Peyer's patch (tissue), 4 donors: ENCODE measurements at regions not wholly inside any gene's neighbourhood (a gene's known extent, or its start where the extent isn't known, plus 50 kb on each side); places are given as distances from the start of the nearest gene placed in this dataset.
"Not testable (repeated sequence)": the region's sequence is repeated elsewhere in the genome, so short reads cannot be mapped to it uniquely, and the experiment has no call there.

ENCODE experiments used
- DNase-seq, 3 donors: peaks; one replicate each; pipeline ENCODE4 v3.0.0-alpha.2; 2017 to 2019
- H3K27ac ChIP-seq, 4 donors: fragments of 200-600 bp; sonication (generic); one replicate each; pipeline ENCODE4 v1.5.1; 2016 to 2019
- H3K27me3 ChIP-seq, 2 donors: fragments of 200-600 bp; sonication (generic); one replicate each; pipeline ENCODE4 v1.5.1; 2019
- H3K36me3 ChIP-seq, 3 donors: fragments of 200-600 bp; sonication (generic); one replicate each; pipeline ENCODE4 v1.5.1; 2016 to 2019
- H3K4me1 ChIP-seq, 4 donors: fragments of 200-600 bp; sonication (generic); one replicate each; pipeline ENCODE4 v1.5.1; 2016 to 2019
- H3K4me3 ChIP-seq, 4 donors: fragments of 200-600 bp; sonication (generic); 1 replicate in 3 of 4; 2 replicates in 1 of 4; pipeline ENCODE4 v1.5.1; 2016 to 2019; ENCODE audit warnings: mild to moderate bottlenecking in 1 of 4
- H3K9me3 ChIP-seq, 4 donors: fragments of 200-600 bp; sonication (generic); one replicate each; pipeline ENCODE4 v1.5.1; 2016 to 2019; ENCODE audit warnings: mild to moderate bottlenecking in 1 of 4
- CTCF ChIP-seq, 6 experiments: fragments of 450-650 bp in 4 of 6; fragments of 200-600 bp in 2 of 6; sonication (generic) in 1 of 6; IDR thresholded peaks; one replicate each; pipeline ENCODE4 v1.5.1; 2017 to 2019; ENCODE audit warnings: antibody characterized with exemption in 6 of 6, mild to moderate bottlenecking in 3 of 6, moderate library complexity in 1 of 6
- POLR2A ChIP-seq, 2 donors: fragments of 450-650 bp; IDR thresholded peaks; one replicate each; pipeline ENCODE4 v1.5.1; 2017; ENCODE audit warnings: antibody characterized with exemption in 2 of 2, mild to moderate bottlenecking in 2 of 2, moderate library complexity in 2 of 2

GRCh38 chr4:18435781-18436180 is 414.2 kb upstream of the LCORL start:
- Histone ChIP-seq H3K36me3 (no peaks in the 10 kb centered on the region), H3K27me3 (no peaks in the 10 kb centered on the region), H3K4me1 (no peaks in the 10 kb centered on the region), H3K9me3 (no peaks in the 10 kb centered on the region), H3K4me3 (no peak overlapping the region), H3K27ac (no peak overlapping the region)
- DNase-seq, result no peak
- TF ChIP-seq POLR2A (IDR thresholded peaks at IDR 0.05) (no peak), CTCF (IDR thresholded peaks at IDR 0.05) (no peak)

- Histone ChIP-seq H3K27ac (no peak overlapping the region), H3K27me3 (no peaks in the 10 kb centered on the region), H3K36me3 (no peaks in the 10 kb centered on the region), H3K9me3 (no peaks in the 10 kb centered on the region), H3K4me1 (no peaks in the 10 kb centered on the region), H3K4me3 (no peak overlapping the region)
- no peak for DNase-seq
- TF ChIP-seq POLR2A (IDR thresholded peaks at IDR 0.05), result no peak
- no peak for TF ChIP-seq CTCF (IDR thresholded peaks at IDR 0.05)
Measured at GRCh38 chr4:18422685-18423084, 401.1 kb upstream of the LCORL start.

GRCh38 chr4:18421519-18421918 is 400.0 kb upstream of the LCORL start:
- no peak for DNase-seq
- Histone ChIP-seq H3K27ac (no peak overlapping the region), H3K9me3 (no peaks in the 10 kb centered on the region), H3K4me3 (no peak overlapping the region), H3K36me3 (no peaks in the 10 kb centered on the region), H3K27me3 (no peaks in the 10 kb centered on the region), H3K4me1 (no peaks in the 10 kb centered on the region)
- no peak for TF ChIP-seq CTCF (IDR thresholded peaks at IDR 0.05)
- TF ChIP-seq POLR2A (IDR thresholded peaks at IDR 0.05), result no peak

- H3K27me3 ChIP-seq, result no peaks in the 10 kb centered on the region
- TF ChIP-seq POLR2A (IDR thresholded peaks at IDR 0.05) (no peak), CTCF (IDR thresholded peaks at IDR 0.05) (no peak)
- no peaks in the 10 kb centered on the region for H3K36me3 ChIP-seq
- H3K4me3 ChIP-seq, result no peak overlapping the region
- H3K4me1 ChIP-seq, result no peaks in the 10 kb centered on the region
- H3K27ac ChIP-seq, result no peak overlapping the region
- H3K9me3 ChIP-seq, result no peaks in the 10 kb centered on the region
- no peak for DNase-seq
Measured at GRCh38 chr4:18419780-18420179, 398.2 kb upstream of the LCORL start.

- not testable (repeated sequence) for H3K36me3 ChIP-seq, H3K27me3 ChIP-seq, H3K27ac ChIP-seq, H3K4me3 ChIP-seq, H3K9me3 ChIP-seq, H3K4me1 ChIP-seq, DNase-seq
Measured at GRCh38 chr4:18418195-18418898, 396.8 kb upstream of the LCORL start.

GRCh38 chr4:18417651-18418050 is 396.1 kb upstream of the LCORL start:
- H3K4me1 ChIP-seq, H3K36me3 ChIP-seq: not testable (repeated sequence)

GRCh38 chr4:18406264-18406663 is 384.7 kb upstream of the LCORL start:
- H3K36me3 ChIP-seq, result no peaks in the 10 kb centered on the region
- DNase-seq, result no peak
- TF ChIP-seq POLR2A (IDR thresholded peaks at IDR 0.05) (no peak), CTCF (IDR thresholded peaks at IDR 0.05) (no peak)

More at GRCh38 chr4:18417651-18418050, 396.1 kb upstream of the LCORL start:
- H3K27me3 ChIP-seq, H3K4me3 ChIP-seq, H3K9me3 ChIP-seq, H3K27ac ChIP-seq, DNase-seq: not testable (repeated sequence)

More at GRCh38 chr4:18406264-18406663, 384.7 kb upstream of the LCORL start:
- no peaks in the 10 kb centered on the region for H3K9me3 ChIP-seq
- H3K4me1 ChIP-seq, result peaks cover 0 to 12% (median 2%) of the 10 kb centered on the region in 4 donors
- H3K27ac ChIP-seq, result no peak overlapping the region
- H3K4me3 ChIP-seq, result no peak overlapping the region
- H3K27me3 ChIP-seq, result no peaks in the 10 kb centered on the region
